Inflammatory macrophage (primary cell): ENCODE measurements at regions not wholly inside any gene's neighbourhood (a gene's known extent, or its start where the extent isn't known, plus 50 kb on each side); places are given as distances from the start of the nearest gene placed in this dataset.
A peak's percentile ranks its signal among the peaks of the same experiment; 100 is the strongest.

Experiments used
- DNase-seq, 2 donors: peaks; one replicate each; pipeline ENCODE4 v3.0.0-alpha.2; 2020 to 2022

- no peak for DNase-seq
Observed at GRCh38 chr4:89419111-89419695, 111.6 kb upstream of the GPRIN3 start.

- no peak for DNase-seq
Observed at GRCh38 chr4:89416960-89417359, 109.4 kb upstream of the GPRIN3 start.

- no peak for DNase-seq
Observed at GRCh38 chr4:89413518-89413917, 105.9 kb upstream of the GPRIN3 start.

DNA sequence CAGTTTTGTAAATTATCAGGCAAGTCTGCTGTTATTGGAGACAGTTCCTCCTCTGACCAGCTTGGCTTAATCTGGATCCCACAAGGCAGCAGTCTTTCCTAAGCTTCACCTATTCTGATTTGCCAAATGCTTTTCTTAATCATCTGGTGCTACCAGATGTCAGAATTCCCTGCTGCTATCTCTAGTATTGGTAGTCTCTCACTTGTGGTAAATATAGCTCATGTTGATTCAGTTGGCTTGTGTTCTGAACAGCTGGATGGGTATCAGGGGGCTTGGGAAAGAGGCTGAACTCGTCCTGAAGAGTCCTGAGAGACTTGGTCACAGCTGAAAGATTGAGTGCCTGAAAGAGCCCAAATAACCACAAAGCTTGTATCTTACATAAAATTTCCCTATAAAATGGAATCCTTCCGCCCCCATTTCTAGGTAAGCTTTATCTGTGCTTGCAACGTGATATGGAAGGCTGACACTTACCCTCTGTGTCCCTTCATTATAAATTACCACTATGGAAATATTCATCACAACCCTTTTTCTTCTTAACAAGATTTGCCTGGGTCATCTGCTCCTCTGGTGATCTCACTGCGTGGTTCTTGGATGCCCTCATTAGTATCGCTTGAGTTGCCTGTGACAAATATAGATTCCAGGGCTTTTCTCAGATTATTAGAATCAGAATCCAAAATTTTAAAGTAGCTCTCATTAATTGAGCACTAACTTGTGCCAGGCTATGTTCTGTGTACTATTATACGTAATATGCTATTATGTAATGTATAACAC is 104.1 kb upstream of the GPRIN3 start:
- no peak for DNase-seq

GRCh38 chr4:89410687-89411086 is 103.1 kb upstream of the GPRIN3 start:
- peak in 1 of 2 donors; percentile 17 for DNase-seq

- no peak for DNase-seq
Observed at GRCh38 chr4:89404530-89404929, 96.9 kb upstream of the GPRIN3 start.

GRCh38 chr4:89403826-89404225 is 96.2 kb upstream of the GPRIN3 start:
- DNase-seq, result no peak

DNA sequence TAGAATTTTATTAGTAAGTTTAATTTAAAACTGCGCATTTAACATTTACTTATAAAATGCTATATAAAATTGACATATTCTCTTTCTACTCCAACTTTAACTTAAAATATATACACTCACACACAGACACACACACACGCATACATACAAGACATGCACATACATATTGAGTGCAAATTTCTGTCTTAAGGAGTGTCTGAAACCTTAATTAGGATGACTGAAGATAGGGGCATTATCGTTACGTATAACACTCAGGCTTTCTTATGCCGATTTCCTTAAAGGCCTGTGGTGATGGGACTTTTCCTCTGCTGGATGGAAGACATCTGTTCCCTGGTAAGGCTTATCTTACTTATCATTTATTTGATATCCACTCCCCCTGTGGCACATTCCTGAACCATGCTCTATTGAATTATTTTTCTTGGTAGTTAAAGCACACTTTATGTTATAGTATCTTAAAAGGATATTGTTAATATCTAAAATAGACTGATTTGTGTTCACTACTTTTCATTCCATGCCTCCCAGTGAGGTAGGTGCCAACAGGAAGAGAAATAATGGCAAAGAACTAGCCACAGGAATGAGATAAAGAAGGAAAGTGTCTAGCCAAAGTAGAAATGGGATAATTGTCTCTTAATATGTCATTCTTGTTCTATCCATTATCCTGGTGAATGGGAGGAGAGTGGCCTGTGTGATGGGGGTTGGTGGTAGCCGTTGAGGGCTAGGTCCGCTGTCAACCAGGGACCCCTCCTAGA is 92.9 kb upstream of the GPRIN3 start:
- DNase-seq, result no peak

GRCh38 chr4:89398644-89399043 is 91.0 kb upstream of the GPRIN3 start:
- DNase-seq, result no peak

GRCh38 chr4:89398146-89398545 is 90.5 kb upstream of the GPRIN3 start:
- no peak for DNase-seq

DNA sequence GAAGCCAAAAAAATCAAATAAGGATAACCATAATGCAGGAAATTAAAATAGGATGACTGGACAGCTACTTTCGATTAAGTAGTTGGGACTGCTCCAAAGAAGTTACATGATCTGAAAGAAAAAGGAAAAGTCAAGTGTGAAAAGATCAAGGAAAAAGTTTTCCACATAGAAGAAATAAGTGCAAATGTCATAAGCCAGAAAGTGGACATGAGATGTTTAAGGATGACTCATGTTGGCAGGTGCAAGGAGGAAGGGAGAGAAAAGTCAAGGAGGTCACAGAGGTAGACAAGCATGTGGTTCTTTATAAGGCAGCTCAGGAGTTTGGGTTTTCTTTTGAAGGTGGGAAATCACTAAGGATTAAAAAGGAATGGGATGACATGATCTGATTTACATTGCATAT is 89.8 kb upstream of the GPRIN3 start:
- no peak for DNase-seq

GRCh38 chr4:89382439-89382838 is 74.8 kb upstream of the GPRIN3 start:
- DNase-seq, result no peak

- DNase-seq, result no peak
Observed at GRCh38 chr4:89380980-89381379, 73.4 kb upstream of the GPRIN3 start.

DNA sequence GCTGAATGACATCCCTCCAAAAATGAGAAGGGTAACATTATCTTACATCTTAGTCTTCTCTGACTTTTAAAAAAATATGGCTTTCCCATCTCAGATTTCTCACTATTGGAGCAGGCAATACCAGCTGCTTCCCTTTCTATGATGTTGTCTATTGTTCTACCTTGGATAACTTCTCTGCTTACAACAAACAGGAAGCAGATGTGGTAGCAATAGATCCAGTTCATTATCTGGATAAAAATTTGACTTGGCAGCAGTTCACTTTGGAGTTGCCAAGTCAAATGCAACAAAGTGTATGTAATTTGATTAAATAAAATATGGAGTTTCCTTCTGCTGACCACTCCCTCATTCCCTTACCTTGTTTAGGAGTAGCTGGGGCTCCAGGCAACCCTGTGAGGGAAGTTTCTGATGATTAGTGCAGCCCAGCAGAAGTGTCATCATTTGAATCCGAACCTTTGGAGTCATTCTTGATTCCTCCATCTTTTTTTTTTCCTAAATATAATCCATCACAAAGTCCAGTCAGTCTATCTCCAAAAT is 72.0 kb upstream of the GPRIN3 start:
- DNase-seq, result no peak

DNA sequence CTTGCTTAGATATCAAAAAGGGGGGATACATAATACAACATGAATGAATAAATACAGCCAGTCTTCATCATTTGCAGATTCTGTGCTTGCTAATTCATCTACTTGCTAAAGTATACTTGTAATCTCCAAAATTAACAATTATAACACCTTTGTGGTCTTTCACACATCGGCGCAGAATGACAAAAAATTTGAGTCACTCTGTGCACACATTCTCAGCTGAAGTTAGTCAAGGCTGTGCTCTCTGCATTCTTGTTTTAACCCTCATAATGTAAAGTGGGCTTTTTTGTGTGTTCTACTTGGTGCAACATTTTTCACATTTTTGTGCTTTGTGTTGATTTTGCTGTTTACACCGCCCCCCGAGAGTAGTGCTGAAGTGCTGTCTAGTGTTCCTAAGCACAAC is 65.8 kb upstream of the GPRIN3 start:
- no peak for DNase-seq

- DNase-seq, result peak in 1 of 2 donors; percentile 30
Observed at GRCh38 chr4:89371614-89372013, 64.0 kb upstream of the GPRIN3 start.

DNA sequence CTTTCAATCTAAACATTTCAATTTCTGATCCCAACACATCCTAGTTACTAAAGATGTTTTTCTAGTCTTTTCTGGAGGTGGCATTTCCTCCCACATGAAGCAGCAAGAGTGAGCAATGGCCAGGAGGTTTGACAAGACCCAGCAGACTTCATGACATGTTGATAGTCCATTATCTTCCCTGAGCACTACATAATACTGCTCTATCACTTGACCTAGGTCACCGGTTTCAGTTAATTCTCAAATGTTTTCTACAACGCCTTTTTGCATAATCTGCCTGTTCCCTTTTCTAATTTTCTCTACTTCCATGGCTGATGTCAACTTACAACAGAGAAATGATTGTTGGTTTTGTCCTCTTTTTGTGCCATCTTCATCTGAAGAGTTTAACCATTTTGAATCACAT is 62.0 kb upstream of the GPRIN3 start:
- peak; percentile 73 to 78 for DNase-seq

- DNase-seq, result peak; percentile 68 to 74
Observed at GRCh38 chr4:89368861-89369260, 61.3 kb upstream of the GPRIN3 start.

DNA sequence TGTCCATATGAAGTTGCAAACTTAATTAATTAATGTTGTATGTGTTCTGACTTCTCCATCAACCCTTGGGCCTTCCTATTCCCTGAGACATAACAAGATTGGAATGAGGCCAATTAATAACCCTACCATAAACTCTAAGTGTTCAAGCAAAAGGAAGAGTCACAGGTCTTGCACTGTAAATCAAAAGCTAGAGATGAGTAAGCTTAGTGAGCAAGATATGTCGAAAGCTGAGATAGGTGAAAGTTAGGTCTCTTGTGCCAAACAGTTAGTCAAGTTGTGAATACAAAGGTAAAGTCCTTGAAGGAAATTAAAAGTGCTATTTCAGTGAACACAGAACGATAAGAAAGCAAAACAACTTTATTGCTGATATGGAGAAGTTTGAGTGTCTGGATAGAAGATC is 58.2 kb upstream of the GPRIN3 start:
- DNase-seq, result no peak

DNA sequence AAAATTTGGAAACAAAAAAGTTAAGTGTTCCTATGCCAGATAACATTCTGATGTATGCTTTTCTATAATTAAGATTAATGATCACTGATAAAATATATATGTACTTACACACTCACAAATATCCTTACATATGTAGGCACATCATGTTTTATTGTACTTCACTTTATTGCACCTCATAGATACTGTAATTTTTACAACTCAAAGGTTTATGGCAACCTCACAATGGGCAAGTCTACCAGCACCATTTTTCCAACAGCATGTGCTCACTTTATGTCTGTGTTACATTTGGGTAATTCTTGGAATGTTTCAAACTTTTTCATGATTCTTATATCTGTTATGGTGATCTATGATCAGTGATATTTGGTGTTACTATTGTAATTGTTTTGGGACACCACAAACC is 57.8 kb upstream of the GPRIN3 start:
- no peak for DNase-seq

- no peak for DNase-seq
Observed at GRCh38 chr4:89364541-89364940, 56.9 kb upstream of the GPRIN3 start.

DNA sequence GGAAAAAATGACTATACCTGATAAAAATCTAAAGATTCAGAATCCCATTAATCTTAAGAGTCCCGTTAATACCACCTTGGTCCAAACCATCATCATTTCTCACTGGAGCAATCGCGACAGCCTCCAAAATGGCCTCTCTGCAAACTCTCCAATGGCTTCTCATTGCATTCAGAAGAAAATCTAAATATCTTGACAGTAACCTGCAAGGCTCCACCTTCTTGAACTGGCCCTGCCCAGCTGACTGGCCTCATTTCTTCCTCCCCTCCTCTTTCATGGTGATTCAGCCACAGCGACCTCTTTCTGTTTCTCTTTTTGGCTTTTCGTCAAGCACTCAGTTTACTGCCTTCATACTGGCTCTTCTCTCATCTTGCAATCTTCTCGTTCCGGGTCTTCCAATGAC is 56.2 kb upstream of the GPRIN3 start:
- DNase-seq, result no peak

DNA sequence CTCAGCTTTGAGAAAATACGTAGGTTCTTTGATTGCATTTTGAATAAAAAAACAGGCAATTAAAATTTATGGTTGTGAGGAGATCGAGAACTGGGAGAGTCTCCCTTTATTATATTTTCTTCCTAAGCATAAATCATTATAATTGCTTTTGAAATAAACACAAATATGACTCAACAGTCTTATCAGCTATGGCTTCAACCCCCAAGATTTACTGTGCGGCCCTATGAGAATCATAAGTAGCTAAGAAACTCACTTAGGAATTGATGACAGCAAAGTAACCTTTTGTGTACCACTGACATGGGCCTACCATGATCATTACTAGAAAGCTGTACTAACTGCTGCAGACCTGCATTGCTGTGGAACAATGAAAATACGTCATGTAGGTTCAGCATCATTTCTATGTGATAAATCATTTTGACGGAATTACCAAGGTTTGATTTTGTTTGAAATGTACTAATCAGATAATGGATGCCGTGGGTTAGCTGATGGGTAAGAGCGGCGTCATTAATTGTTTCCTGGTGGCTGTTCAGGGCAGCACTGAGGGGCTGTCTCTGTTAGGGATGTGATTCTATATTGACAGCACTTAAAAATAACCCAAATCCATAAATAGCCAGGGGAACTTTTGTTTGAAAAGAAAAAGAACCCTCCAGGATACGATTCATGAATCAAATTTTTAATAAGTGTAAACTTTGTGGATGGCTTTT is 51.5 kb upstream of the GPRIN3 start:
- DNase-seq, result no peak
